HG02623 (cell line): ENCODE measurements at regions not wholly inside any gene's neighbourhood (a gene's known extent, or its start where the extent isn't known, plus 50 kb on each side); places are given as distances from the start of the nearest gene placed in this dataset.

Experiments
- ATAC-seq: cut with Tn5 transposase; IDR thresholded peaks from one replicate; pipeline ENCODE4 v1.9.1; 2021; ENCODE audit warnings: moderate library complexity; ENCODE audit not compliant: unreplicated experiment

DNA sequence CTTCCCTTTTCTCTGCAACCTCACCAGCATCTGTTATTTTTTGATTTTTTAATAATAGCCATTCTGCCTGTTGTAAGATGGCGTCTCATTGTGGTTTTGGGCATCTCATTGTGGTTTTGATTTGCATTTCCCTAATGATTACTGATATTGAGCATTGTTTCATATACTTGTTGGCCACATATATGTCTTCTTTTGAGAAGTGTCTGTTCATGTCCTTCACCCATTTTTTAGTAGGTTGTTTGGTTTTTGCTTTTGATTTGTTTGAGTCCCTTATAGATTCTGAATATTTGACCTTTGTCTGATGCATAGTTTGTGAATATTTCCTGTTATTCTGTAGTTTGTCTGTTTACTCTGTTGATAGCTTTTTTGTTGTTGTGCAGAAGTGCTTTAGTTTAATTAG lies 312.2 kb upstream of the TBC1D5 start:
- no peak for ATAC-seq

DNA sequence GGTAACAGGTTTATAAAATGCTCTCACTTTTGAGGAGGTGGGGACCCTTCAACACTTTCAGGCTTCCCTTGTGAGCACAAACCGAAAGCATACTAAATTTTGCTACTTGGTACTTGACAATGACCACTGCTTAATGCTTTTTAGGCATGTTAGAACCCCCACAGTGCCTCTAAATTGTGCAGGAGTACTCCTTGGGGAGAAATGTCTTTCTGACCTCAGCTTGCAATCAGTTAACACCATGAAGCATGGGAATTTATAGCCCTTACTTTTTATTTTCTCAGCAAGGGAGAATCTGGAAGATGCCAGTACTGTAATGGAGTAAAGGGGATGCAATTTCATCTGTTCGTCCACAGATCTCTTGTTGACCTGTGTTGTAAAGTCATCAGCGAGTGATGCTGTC lies 308.9 kb upstream of the TBC1D5 start:
- ATAC-seq = no peak

- no peak for ATAC-seq
Measured at GRCh38 chr3:18049096-18049495, 306.7 kb upstream of the TBC1D5 start.

GRCh38 chr3:18047052-18047451 lies 304.6 kb upstream of the TBC1D5 start:
- ATAC-seq = no peak

GRCh38 chr3:18046131-18046915 lies 303.9 kb upstream of the TBC1D5 start:
- ATAC-seq = no peak

DNA sequence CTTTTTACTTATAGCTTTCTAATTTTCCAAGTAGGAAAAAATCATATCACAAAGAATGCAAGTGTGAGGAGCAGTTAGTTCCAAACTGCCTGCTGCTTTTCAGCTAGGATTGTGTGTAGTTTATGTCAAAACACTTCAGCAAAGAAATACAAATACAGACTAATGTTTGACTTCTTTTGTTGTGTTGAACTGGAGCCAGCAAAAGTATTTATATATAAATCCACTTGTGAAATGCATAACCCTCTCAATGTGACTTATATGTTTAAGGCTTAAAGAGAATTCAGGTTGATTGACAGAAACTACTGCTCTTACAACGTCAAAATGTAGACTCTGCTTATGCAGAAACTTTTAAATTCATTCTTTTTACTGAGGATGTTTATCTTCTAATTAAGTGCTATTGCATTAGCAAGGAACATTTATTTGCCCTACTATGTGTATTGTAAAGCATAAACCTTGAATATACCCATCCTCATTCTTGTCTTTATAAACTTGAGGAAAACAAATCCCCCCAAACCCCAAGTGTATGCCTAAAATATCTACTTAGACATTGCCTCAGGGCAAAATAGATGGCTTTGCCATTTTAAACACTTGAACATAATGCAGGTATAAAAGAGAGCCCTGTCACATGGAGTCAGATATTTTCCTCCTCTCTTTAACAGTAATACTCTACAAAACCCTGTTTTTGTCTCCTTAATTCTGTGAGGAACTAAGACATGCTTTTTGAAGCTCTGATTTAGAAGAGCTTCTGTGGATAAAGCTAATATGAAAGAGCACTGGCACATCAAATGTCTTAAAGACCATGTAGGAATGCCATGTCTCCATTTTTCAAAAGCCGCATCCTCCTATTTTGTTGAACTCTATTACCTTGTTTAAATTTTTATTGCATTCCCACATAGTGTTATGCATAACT lies 302.8 kb upstream of the TBC1D5 start:
- no peak for ATAC-seq

DNA sequence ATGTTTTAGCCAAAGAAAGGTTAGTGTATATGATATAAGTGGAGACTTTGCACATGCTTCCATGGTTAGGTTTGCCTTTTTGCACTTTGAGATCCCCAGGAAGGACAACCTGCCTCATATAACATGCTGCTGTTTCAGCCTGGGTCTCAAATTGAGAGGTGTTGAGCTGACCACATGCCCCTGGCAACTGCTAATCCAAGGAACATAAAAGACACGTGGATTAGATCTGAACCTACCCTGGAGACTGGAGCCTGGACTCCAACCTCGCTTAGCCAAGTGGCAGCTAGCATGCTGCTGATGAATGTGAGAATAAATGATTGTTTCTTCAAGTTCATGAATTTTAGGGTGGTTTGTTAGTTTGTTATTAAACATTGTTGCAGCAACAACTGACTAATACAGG lies 301.8 kb upstream of the TBC1D5 start:
- no peak for ATAC-seq

- ATAC-seq = no peak
Measured at GRCh38 chr3:18036450-18036815, 294.0 kb upstream of the TBC1D5 start.

- ATAC-seq = no peak
Measured at GRCh38 chr3:18035641-18036449, 293.4 kb upstream of the TBC1D5 start.

DNA sequence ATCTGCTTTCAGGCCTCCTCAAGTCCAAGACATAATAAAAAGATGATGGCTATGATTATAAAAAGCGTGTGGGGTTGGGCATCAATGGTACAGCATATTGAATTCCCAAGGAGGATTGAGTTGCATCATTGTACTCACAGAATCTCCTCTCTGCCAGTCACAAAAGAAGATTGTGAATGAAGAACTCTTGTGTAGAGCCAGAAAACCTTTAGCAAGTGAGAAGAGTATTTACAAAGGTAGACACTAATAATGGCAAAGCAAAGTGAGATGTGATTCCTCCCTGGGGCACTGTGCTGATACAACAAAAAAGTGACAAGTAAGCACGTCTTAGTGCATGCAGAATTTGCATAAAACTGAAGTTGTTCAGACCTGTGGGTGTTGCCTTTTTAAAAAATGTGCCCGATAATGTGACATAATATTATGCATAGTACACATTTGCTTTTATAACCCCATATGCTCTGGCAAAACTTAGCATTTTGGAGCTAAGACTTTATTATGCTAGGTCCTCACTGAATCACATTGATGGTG lies 291.2 kb upstream of the TBC1D5 start:
- no peak for ATAC-seq

DNA sequence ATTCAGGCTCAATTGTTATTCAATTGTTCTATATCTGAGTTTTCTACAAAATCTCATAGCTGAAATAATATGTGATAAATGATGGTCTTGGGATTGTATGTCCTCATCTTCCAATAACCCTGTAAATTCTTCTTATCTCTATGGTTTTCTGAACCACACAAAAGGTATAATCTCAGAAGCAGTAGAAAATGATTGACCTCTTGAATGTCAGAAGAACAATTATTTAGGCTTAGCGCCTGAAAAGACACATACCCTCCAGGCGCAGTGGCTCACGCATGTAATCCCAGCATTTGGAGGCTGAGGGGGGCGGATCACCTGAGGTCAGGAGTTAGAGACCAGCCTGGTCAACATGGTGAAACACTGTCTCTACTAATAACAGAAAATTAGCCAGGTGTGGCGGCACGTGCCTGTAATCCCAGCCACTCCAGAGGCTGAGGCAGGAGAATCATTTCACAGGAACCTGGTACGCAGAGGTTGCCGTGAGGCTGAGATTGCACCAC lies 288.0 kb upstream of the TBC1D5 start:
- no peak for ATAC-seq

DNA sequence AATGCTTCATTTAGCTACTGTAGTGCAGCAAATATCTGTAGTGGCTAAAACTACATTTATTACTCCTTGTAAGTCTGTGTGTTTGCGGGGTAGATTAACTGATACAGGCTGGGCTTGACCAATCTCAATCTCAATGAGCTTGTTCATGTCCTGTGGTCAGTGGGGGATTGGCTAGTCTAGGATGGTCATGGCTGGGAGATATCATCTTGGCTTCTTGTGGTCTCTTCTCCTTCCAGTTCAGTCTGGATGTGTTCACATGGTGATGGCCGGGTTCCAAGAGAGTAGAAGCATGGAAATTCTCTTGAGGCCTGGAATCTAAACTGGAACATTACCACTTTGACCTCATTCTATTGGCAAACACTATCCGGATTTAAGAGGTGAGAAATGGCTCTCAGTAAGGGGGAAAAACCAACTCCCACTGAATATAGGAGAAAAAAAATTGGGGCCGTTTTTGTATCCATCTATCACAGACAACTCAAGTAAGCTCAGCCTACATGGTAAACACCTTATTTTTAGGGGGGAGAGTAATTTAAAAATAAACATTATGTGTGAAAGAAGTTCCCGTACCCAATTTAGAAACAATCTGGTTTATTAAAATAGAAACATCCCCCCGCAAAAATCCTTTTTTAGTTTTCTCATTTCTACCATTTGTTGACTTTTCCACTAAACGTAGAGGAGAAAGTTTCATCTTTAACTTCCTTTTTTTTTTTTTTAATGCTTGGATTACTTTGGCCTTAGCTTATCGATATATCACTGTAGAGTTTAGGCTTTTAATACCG lies 284.9 kb upstream of the TBC1D5 start:
- no peak for ATAC-seq

DNA sequence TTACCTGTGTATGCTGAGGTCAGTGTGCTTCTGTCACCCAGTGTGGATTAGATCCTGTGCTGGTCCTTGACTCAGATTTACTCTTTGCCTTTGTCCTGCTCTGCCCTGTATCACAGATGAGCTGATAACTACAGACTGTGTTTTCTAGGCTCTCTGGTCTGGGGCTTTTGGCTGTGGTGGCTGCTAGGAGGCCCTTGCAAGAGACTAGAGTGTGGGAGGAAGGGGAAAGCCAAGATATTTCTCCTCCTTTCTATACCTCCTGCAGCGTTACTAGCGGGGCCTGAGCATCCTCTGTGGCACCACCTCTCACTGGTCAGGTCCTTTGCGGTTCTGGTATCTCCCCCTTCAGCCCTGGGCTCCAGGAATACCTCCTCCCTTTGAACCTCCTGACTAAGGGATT lies 282.3 kb upstream of the TBC1D5 start:
- no peak for ATAC-seq

DNA sequence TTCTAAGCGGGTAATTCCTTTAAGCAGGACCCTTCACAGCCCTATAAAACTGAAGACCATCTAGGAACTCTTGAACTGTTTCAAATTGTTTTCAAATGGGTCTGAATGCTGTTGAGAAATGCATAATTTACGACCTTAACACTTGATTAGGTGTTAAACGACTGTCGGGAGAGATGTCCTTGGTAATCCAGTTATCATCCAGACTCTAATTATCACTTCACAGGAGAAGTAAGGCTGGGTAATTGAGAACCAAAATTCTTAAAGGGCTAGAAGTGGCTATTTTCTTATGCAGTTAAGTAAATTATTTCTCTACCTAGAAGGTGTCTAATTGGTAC lies 276.7 kb upstream of the TBC1D5 start:
- no peak for ATAC-seq

DNA sequence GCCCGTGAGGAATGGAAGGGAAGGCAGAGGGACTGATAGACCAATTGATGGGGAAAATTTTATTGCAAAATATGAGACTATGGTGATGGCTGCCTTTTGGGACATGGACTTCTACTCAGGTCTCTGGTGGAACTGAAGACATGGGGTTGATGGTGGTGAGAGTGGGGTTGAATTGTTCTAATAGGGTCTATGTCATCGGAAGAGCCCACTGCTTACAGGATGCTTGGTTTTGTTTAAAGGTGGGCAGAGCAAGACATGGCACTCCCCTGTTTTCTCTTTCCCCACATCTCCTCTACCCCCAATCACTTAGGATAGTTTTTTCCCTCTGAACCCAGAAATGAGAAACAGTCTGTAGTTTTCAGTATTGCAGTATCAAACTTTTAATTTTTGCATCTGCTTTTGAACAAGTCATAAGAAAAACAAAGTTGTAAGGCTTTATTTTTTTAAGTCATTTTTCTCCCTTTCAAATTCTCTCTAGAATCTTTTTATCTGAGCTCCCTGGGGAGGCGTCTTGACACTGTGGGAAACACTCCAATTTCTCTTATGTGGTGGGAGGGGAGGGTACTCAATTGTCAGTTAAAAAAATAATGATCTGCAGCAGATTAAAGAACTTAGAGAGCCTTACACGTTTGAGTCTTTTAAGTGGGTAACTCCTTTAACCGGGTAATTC lies 276.2 kb upstream of the TBC1D5 start:
- ATAC-seq = no peak

GRCh38 chr3:18016366-18016765 lies 273.9 kb upstream of the TBC1D5 start:
- ATAC-seq = no peak

DNA sequence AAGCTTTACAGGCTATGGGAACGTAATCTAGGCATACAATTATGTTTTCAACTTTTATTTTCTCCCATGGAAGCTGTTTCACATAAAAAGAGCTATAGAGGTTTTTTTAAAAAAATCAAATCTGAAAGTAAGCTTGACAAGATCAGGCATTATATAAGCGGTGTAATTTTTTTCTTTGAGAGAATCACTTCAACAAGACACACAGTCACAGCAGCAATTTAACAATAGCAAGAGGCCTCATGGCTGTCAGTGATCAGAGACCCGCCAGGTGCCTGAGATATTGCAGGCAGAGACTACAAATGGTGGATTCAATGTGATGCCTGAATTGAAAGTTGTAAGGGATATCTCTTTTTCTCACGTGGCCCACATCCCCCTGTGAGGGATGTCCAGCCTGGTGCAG lies 270.5 kb upstream of the TBC1D5 start:
- no peak for ATAC-seq

- no peak for ATAC-seq
Measured at GRCh38 chr3:18012436-18012835, 270.0 kb upstream of the TBC1D5 start.

GRCh38 chr3:18011387-18011786 lies 269.0 kb upstream of the TBC1D5 start:
- no peak for ATAC-seq

- ATAC-seq = no peak
Measured at GRCh38 chr3:18010001-18010400, 267.6 kb upstream of the TBC1D5 start.
